GM19463 (cell line): ENCODE measurements at regions not wholly inside any gene's neighbourhood (a gene's known extent, or its start where the extent isn't known, plus 50 kb on each side); places are given as distances from the start of the nearest gene placed in this dataset.

Experiments used
- ATAC-seq: cut with Tn5 transposase; IDR thresholded peaks from one replicate; pipeline ENCODE4 v1.9.1; 2021; ENCODE audit warnings: mild to moderate bottlenecking, moderate library complexity; ENCODE audit not compliant: unreplicated experiment

GRCh38 chr9:13719981-13720676, 440.6 kb upstream of the MPDZ start:
- ATAC-seq, result no peak

GRCh38 chr9:13719446-13719845, 440.0 kb upstream of the MPDZ start:
- ATAC-seq, result no peak

- no peak for ATAC-seq
Measured at GRCh38 chr9:13718539-13718938, 439.0 kb upstream of the MPDZ start.

- ATAC-seq, result no peak
Measured at GRCh38 chr9:13718086-13718485, 438.6 kb upstream of the MPDZ start.

GRCh38 chr9:13717322-13718054, 438.0 kb upstream of the MPDZ start:
- ATAC-seq, result no peak

GRCh38 chr9:13716601-13717321, 437.3 kb upstream of the MPDZ start:
- no peak for ATAC-seq

- ATAC-seq, result no peak
Measured at GRCh38 chr9:13716090-13716489, 436.6 kb upstream of the MPDZ start.

- ATAC-seq, result no peak
Measured at GRCh38 chr9:13715430-13715829, 435.9 kb upstream of the MPDZ start.

GRCh38 chr9:13707612-13708576, 428.4 kb upstream of the MPDZ start:
- peak; percentile 87 for ATAC-seq

- no peak for ATAC-seq
Measured at GRCh38 chr9:13705918-13706317, 426.4 kb upstream of the MPDZ start.

- ATAC-seq, result no peak
Measured at GRCh38 chr9:13705373-13705772, 425.9 kb upstream of the MPDZ start.

GRCh38 chr9:13690595-13690994, 411.1 kb upstream of the MPDZ start:
- ATAC-seq, result no peak

GRCh38 chr9:13689925-13690324, 410.4 kb upstream of the MPDZ start:
- ATAC-seq, result no peak

GRCh38 chr9:13688990-13689600, 409.6 kb upstream of the MPDZ start:
- ATAC-seq, result no peak

GRCh38 chr9:13688223-13688989, 408.9 kb upstream of the MPDZ start:
- ATAC-seq, result no peak

- ATAC-seq, result no peak
Measured at GRCh38 chr9:13684656-13685055, 405.2 kb upstream of the MPDZ start.

- ATAC-seq, result no peak
Measured at GRCh38 chr9:13677801-13678200, 398.3 kb upstream of the MPDZ start.

- no peak for ATAC-seq
Measured at GRCh38 chr9:13675638-13676000, 396.1 kb upstream of the MPDZ start.

GRCh38 chr9:13674926-13675637, 395.6 kb upstream of the MPDZ start:
- no peak for ATAC-seq
